ENCODE measurements at regions not wholly inside any gene's neighbourhood (a gene's known extent, or its start where the extent isn't known, plus 50 kb on each side); places are given as distances from the start of the nearest gene placed in this dataset.

DNA sequence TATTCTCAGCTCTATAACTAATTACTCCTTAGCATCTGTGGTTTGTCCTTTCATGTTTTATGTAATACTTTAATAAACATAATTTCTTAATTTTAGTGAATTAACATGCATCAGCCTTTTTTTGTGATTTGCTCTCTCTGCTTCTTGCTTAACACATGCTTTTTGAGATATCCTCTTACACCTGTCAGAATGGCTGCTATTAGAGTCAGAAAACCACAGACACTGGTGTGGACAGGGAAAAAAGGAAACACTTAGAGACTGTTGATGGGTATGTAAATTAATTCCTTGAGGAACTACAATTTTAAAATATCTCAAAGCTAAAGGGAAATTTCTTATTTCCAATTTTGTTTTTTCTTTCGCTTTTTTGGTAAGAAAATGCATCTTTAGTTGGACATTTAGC, 549.0 kb downstream of the ZNF804A start:
- no peak overlapping the region for H3K4me3 Mint-ChIP-seq

DNA sequence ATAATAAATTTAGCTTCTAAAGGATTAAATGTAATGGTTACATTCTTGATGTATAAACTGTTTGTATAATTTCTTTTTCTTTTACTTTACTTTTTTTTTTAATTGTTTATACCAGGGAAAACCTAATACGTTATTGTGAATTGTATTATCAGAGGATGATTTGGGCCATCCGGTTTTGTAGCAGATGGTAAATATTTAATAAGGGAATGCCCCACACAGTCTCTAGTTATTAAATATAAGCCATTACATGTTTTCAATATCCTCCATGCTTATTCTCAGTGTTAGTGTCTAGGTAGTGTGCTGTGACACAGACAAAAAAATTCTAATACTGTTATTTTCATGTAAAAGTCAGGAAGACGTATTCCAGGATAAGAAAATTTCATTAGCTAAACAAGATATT, 553.9 kb downstream of the ZNF804A start:
- H3K36me3 Mint-ChIP-seq: no peaks in the 10 kb centered on the region

More for the DNA sequence above, 549.0 kb downstream of the ZNF804A start:
- DNase-seq: no peak
- no peaks in the 10 kb centered on the region for H3K27me3 Mint-ChIP-seq (ENCODE audit: low read depth in 3 of 3)
- H3K4me2 ChIP-seq (replicated peaks; ENCODE audit: extremely low read depth, low read length, poor library complexity, severe bottlenecking): no peak overlapping the region
- no peaks in the 10 kb centered on the region for H3K36me3 Mint-ChIP-seq
- H3K27ac Mint-ChIP-seq: no peak overlapping the region
- peaks cover 0 to 3% (median 0%) of the 10 kb centered on the region in 7 donors for H3K9me3 Mint-ChIP-seq
- no peak overlapping the region for H3K4me3 ChIP-seq (replicated peaks in 1 of 3; ENCODE audit: low read depth in 2 of 3, low read length in 3 of 3)
- H2AFZ ChIP-seq (ENCODE audit: insufficient read depth, low read depth, low read length, poor library complexity, severe bottlenecking): no peak overlapping the region
- H3K36me3 ChIP-seq (replicated peaks in 1 of 2; ENCODE audit: control insufficient read depth in 1 of 2, insufficient read depth in 2 of 2, low read length in 2 of 2): no peaks in the 10 kb centered on the region
- H3K4me1 ChIP-seq (ENCODE audit: control insufficient read depth in 1 of 2, insufficient read depth in 2 of 2, low read length in 2 of 2): no peaks in the 10 kb centered on the region
- WGBS (ENCODE audit: insufficient coverage): no CpG with 5 or more reads among the region's 1 CpG
- no peak overlapping the region for H3K9ac ChIP-seq (ENCODE audit: insufficient read depth, low read length, poor library complexity, severe bottlenecking)
- no peaks in the 10 kb centered on the region for H3K79me2 ChIP-seq (ENCODE audit: insufficient read depth, low read length)
- H4K20me1 ChIP-seq (ENCODE audit: insufficient read depth, low read length): no peaks in the 10 kb centered on the region
- H3K9me3 ChIP-seq (replicated peaks in 1 of 2; ENCODE audit: control insufficient read depth in 1 of 2, insufficient read depth in 1 of 2, low read length in 2 of 2): peaks cover 0 to 14% of the 10 kb centered on the region in 2 donors
- intact Hi-C loops (cut with micrococcal nuclease): no loop called here
- H3K27ac ChIP-seq (ENCODE audit: low read depth in 1 of 2, low read length in 2 of 2): no peak overlapping the region
- TF ChIP-seq, protein P1, sequence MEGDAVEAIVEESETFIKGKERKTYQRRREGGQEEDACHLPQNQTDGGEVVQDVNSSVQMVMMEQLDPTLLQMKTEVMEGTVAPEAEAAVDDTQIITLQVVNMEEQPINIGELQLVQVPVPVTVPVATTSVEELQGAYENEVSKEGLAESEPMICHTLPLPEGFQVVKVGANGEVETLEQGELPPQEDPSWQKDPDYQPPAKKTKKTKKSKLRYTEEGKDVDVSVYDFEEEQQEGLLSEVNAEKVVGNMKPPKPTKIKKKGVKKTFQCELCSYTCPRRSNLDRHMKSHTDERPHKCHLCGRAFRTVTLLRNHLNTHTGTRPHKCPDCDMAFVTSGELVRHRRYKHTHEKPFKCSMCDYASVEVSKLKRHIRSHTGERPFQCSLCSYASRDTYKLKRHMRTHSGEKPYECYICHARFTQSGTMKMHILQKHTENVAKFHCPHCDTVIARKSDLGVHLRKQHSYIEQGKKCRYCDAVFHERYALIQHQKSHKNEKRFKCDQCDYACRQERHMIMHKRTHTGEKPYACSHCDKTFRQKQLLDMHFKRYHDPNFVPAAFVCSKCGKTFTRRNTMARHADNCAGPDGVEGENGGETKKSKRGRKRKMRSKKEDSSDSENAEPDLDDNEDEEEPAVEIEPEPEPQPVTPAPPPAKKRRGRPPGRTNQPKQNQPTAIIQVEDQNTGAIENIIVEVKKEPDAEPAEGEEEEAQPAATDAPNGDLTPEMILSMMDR (IDR thresholded peaks at IDR 0.05): no peak
- no peaks in the 10 kb centered on the region for H3K4me1 Mint-ChIP-seq
- H3K27me3 ChIP-seq (ENCODE audit: control insufficient read depth in 2 of 2, insufficient read depth in 2 of 2, low read length in 2 of 2): no peaks in the 10 kb centered on the region

More for the DNA sequence above, 553.9 kb downstream of the ZNF804A start:
- H3K9me3 ChIP-seq (replicated peaks in 1 of 2; ENCODE audit: control insufficient read depth in 1 of 2, insufficient read depth in 1 of 2, low read length in 2 of 2): no peaks in the 10 kb centered on the region
- H3K9ac ChIP-seq (ENCODE audit: insufficient read depth, low read length, poor library complexity, severe bottlenecking): no peak overlapping the region
- H3K36me3 ChIP-seq (replicated peaks in 1 of 2; ENCODE audit: control insufficient read depth in 1 of 2, insufficient read depth in 2 of 2, low read length in 2 of 2): no peaks in the 10 kb centered on the region
- H3K79me2 ChIP-seq (ENCODE audit: insufficient read depth, low read length): no peaks in the 10 kb centered on the region
- H3K4me3 ChIP-seq (replicated peaks in 1 of 3; ENCODE audit: low read depth in 2 of 3, low read length in 3 of 3): no peak overlapping the region
- Mint-ChIP-seq H3K27me3 (ENCODE audit: low read depth in 3 of 3) (no peaks in the 10 kb centered on the region), H3K4me1 (no peaks in the 10 kb centered on the region), H3K4me3 (no peak overlapping the region), H3K27ac (no peak overlapping the region), H3K9me3 (peaks cover 0 to 4% (median 0%) of the 10 kb centered on the region in 7 donors)
- no peaks in the 10 kb centered on the region for H3K27me3 ChIP-seq (ENCODE audit: control insufficient read depth in 2 of 2, insufficient read depth in 2 of 2, low read length in 2 of 2)
- no CpG with 5 or more reads among the region's 3 CpGs for WGBS (ENCODE audit: insufficient coverage)
- H3K4me2 ChIP-seq (replicated peaks; ENCODE audit: extremely low read depth, low read length, poor library complexity, severe bottlenecking): no peak overlapping the region
- H3K4me1 ChIP-seq (ENCODE audit: control insufficient read depth in 1 of 2, insufficient read depth in 2 of 2, low read length in 2 of 2): no peaks in the 10 kb centered on the region
- intact Hi-C loops (cut with micrococcal nuclease): no loop called here
- H3K27ac ChIP-seq (ENCODE audit: low read depth in 1 of 2, low read length in 2 of 2): no peak overlapping the region
- no peaks in the 10 kb centered on the region for H4K20me1 ChIP-seq (ENCODE audit: insufficient read depth, low read length)
- H2AFZ ChIP-seq (ENCODE audit: insufficient read depth, low read depth, low read length, poor library complexity, severe bottlenecking): no peak overlapping the region
- TF ChIP-seq, protein P1 (IDR thresholded peaks at IDR 0.05): no peak
- DNase-seq: no peak
